ENCODE measurements at regions not wholly inside any gene's neighbourhood (a gene's known extent, or its start where the extent isn't known, plus 50 kb on each side); places are given as distances from the start of the nearest gene placed in this dataset.

DNA sequence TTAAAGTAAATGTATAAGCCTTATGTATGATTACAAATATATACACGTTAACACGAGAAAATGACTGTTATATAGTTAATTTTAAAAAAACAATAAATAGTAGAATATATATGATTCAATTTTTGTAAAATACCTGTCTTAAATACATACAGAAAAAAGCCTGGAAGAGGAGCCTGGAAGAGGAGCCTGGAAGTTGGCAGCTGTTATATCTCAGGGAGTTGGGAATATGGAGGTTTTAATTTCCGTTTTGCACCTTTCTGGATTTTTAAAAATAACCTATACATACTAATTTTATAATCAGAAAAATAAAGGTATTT lies 111.6 kb downstream of the WT1 start:
- DNase-seq = no peak

DNA sequence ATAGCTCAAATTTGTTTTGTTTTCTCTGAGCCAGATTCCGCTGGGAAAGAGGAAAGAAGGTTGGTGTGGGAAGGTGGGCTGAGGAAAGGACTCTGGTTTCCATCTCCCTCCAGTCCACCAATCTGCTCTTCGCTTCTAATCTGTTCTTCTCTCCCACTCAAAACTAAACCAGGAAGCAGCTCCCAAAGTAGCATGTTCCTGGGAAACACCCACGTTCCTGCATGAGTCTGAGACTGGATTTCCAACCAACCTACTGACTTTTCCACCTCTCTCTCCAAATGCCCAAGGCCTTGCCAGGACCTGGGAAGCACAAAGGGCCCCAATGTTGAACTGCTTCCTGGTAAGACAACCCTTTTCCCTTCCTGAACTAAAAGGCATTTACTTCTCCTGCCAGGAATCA lies 110.2 kb downstream of the WT1 start:
- no peak for DNase-seq

- DNase-seq = no peak
Measured at GRCh38 chr11:32325725-32326124, 109.6 kb downstream of the WT1 start.

DNA sequence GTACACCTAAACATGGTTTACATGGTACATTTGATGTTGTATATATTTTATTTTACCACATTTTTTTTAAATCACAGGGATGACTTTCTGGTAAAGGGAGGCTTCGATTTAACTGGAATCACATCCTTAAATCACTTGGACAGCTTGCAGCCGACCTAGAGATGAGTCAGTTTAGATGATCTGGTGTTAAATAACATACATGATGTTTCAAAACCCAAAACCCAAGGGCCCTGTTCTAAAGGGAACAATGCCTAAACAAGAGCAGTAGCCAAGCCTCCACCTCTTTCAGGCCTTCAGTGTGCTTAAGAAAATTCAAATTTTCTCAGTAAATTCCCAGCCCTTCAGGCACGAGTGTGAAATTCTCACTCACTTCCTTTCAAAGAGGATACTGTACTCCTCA lies 108.8 kb downstream of the WT1 start:
- DNase-seq = no peak

DNA sequence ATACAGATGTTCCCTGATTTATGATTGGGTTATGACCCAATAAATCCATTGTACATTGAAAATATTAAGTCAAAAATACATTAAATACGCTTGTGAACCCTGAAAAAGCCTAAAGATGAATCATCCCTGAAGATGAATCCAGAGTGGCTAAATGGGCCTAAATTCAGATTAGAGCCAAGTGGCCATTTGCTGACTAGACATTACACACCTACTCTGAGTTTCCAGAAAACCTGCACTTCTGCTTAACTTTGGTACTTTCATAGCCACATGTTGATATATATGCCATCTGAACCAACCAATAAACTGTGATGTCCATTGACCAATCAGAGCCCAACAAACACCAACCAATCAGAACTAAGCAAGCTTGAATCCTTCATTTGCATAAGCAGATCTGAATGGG lies 106.9 kb downstream of the WT1 start:
- no peak for DNase-seq

DNA sequence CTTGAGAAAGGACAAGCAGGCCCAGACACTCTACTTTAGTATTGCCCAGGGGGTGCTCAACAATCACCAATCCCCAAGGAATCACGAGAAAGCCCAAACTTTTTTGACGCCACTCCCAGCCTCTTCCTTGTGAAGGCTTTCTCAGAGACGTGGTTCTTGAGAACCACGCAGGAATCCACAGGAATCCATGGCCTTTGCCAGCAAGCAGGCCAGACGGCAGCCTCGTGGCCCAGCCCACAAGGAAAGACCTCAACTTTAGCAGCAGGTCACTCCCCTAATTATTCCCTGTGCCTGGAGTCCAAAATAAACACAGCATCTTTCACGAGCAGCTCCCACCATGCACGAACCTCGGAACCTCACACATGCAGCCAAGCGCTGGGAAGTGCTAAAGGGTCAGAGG lies 104.2 kb downstream of the WT1 start:
- DNase-seq = no peak

DNA sequence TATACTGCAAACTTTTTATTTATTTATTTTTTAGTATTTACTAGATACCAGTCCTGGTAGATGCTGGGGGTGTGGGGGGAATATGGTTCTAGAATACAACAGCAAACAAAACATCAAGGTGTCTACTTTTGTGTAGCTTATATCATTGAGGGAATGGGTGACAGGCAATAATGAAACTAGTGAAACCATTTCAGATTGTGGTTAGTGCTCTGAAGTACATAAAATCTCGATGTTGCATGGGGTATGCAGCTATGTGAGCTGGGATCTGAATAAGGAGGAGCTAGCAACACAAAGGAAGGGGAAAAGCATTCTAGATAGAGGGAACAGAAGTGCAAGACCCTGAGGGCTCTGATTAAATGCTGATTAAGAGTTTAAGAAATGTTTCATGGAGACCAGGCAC lies 103.5 kb downstream of the WT1 start:
- DNase-seq = no peak

DNA sequence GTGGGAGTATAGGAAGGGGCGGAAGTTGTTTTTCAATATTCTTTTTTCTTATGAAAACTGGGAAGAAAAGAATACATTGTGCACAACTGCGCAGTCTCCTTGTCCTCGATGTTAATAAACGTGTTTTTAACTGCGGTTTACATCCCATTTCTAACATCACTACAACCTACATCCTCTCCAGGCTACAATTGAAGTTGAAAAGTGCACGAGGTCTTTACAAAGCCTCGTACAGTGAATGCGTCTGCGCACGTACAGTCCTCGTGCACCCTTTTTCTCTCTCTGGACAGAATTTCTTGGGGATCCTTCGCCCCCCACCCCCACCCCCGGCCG lies 102.4 kb downstream of the WT1 start:
- DNase-seq = no peak

DNA sequence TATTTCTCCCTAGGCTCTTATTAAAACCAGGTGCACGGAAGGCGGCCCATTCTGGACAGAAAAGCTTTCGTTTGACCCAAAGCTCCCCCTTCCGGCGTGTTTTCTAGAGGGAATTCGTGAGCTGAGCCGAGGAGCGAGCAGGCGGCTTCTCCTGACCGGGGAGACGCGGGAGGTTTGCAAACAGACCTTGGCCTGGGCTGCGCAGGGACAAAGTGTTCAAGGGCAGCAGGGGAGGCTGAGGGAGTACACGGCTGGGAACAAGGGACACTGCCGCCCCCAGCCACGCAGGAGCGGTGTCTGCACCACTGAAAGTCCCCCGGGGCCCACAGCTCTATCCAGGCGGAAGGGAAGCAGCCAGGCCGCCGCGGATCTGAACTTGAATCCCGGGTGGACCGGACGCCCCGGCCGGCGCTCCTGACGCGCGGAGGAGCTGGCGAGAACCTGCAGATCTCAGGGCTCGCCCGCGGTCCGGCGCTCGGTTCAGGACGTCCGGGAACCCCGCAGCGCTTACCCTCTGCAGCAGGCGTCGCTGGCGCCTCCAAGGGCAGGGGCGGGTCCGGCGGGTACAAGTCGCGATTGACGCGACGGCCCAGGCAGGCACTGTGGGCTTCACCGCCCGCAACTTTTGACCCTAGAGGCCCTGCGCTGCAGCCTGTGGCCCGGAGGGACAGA lies 101.9 kb downstream of the WT1 start:
- no peak for DNase-seq

DNA sequence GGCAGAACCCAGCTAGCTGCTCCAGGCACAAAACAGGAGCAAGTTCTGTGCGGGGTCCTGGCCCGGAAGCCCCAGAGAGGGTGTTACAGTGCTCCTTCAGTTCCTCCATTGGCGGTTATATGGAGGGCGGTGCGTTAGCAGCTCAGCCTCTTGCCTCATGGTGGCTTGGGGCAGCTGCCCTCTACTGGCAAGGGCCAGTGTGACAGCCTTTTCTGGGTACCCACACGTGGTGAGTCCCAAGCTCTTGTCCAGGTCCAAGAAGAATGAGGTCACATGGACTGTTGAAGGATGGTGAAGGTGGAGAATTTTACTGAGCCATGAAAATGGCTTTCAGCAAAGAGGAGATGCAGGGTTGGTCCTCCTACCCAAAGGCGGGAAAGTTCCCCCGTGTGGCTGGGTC lies 100.5 kb downstream of the WT1 start:
- DNase-seq = no peak

All from central memory CD4-positive, alpha-beta T cell (primary cell).